A549 (cell line): ENCODE measurements at regions not wholly inside any gene's neighbourhood (a gene's known extent, or its start where the extent isn't known, plus 50 kb on each side); places are given as distances from the start of the nearest gene placed in this dataset.

ENCODE experiments used
- ATAC-seq, 2 experiments: fragments of 200-7000 bp in 1 of 2; fragments of >200 bp in 1 of 2; cut with Nextera tagmentation in 1 of 2; cut with Tn5 transposase in 1 of 2; 3 replicates each; pipeline versions ENCODE4 v1.8.0 to v1.9.1; 2018 to 2020; ENCODE audit warnings: mild to moderate bottlenecking in 1 of 2, moderate library complexity in 1 of 2
- CTCF ChIA-PET: fragments of 300-600 bp; sonication (Branson Sonifier 250); formaldehyde crosslinking; extraction: SDS; loops from one replicate; lab custom pipeline; 2021; ENCODE audit warnings: antibody characterized with exemption, inconsistent platforms; lab: Yijun Ruan, JAX
- POLR2A ChIA-PET: fragments of 350-600 bp; formaldehyde crosslinking; extraction: SDS; loops from one replicate; lab custom pipeline; 2021; ENCODE audit warnings: antibody characterized with exemption, inconsistent platforms; lab: Yijun Ruan, JAX
- DNase-seq, 2 experiments: peaks; one replicate each; pipeline versions ENCODE4 v3.0.0 to v3.0.0-alpha.2; 2011 to 2016; ENCODE audit warnings: low read depth in 1 of 2, low spot score in 1 of 2
- FAIRE-seq: peaks from 2 replicates; lab custom pipeline; 2011; peaks lifted over from hg19 to GRCh38; lab: Jason Lieb, UNC
- H3K27ac ChIP-seq, 2 experiments: fragments of >200 bp; sonication (Bioruptor Twin); formaldehyde crosslinking; 3 replicates each; pipeline ENCODE4 v1.5.1; 2016 to 2017
- H3K4me1 ChIP-seq: fragments of >200 bp; sonication (Bioruptor Twin); formaldehyde crosslinking; 3 replicates; pipeline ENCODE4 v1.6.1; 2016
- H3K4me2 ChIP-seq: fragments of >200 bp; sonication (Bioruptor Twin); formaldehyde crosslinking; 3 replicates; pipeline ENCODE4 v1.6.1; 2016
- H3K4me3 ChIP-seq: fragments of >200 bp; sonication (Bioruptor Twin); formaldehyde crosslinking; 3 replicates; pipeline ENCODE4 v1.5.1; 2016
- H3K9me3 ChIP-seq: fragments of >200 bp; sonication (Bioruptor Twin); formaldehyde crosslinking; 3 replicates; pipeline ENCODE4 v1.6.1; 2016
- BHLHE40 ChIP-seq: IDR thresholded peaks from 2 replicates; pipeline ENCODE4 v1.6.1; 2012; ENCODE audit warnings: low read depth, low read length, inconsistent platforms
- CBX2 ChIP-seq: fragments of 200-600 bp; sonication (generic); IDR thresholded peaks from 2 replicates; pipeline ENCODE4 v1.6.1; 2016; ENCODE audit warnings: low read depth, mild to moderate bottlenecking, borderline replicate concordance
- CBX8 ChIP-seq: fragments of 200-600 bp; sonication (generic); IDR thresholded peaks from 2 replicates; pipeline ENCODE4 v1.6.1; 2016
- CEBPB ChIP-seq, 2 experiments: fragments of >200 bp in 1 of 2; sonication (Bioruptor Twin) in 1 of 2; formaldehyde crosslinking in 1 of 2; IDR thresholded peaks; 2 replicates each; pipeline ENCODE4 v1.6.1; 2012 to 2016
- CHD2 ChIP-seq: fragments of 150-350 bp; IDR thresholded peaks from 2 replicates; pipeline ENCODE4 v1.6.1; 2014; ENCODE audit warnings: low read length; ENCODE audit not compliant: partially characterized antibody
- CHD4 ChIP-seq: fragments of 200-600 bp; sonication (generic); IDR thresholded peaks from 2 replicates; pipeline ENCODE4 v1.6.1; 2016; ENCODE audit warnings: antibody characterized with exemption, mild to moderate bottlenecking, borderline replicate concordance
- EHF ChIP-seq: fragments of 250-450 bp; sonication (Bioruptor Pico); IDR thresholded peaks from 2 replicates; pipeline ENCODE4 v1.5.0; 2020; ENCODE audit warnings: mild to moderate bottlenecking
- EP300 ChIP-seq, 2 experiments: fragments of >200 bp; sonication (Bioruptor Twin); formaldehyde crosslinking; IDR thresholded peaks; 2 replicates in 1 of 2; 3 replicates in 1 of 2; pipeline ENCODE4 v1.6.1; 2016 to 2017
- ESRRA ChIP-seq: fragments of 150-350 bp; IDR thresholded peaks from 2 replicates; pipeline ENCODE4 v1.6.1; 2014; ENCODE audit warnings: mild to moderate bottlenecking, low read length, borderline replicate concordance
- FOSB ChIP-seq: fragments of 250-450 bp; sonication (Bioruptor Pico); IDR thresholded peaks from 2 replicates; pipeline ENCODE4 v1.5.0; 2020; ENCODE audit warnings: mild to moderate bottlenecking, moderate library complexity
- FOSL2 ChIP-seq, 2 experiments: fragments of 450-650 bp in 1 of 2; fragments of >200 bp in 1 of 2; sonication (Bioruptor Twin) in 1 of 2; formaldehyde crosslinking; IDR thresholded peaks; 2 replicates each; pipeline versions ENCODE4 v1.5.0 to v1.6.1; 2016 to 2020; ENCODE audit warnings: mild to moderate bottlenecking in 1 of 2, moderate library complexity in 1 of 2
- GATA3 ChIP-seq: IDR thresholded peaks from 2 replicates; pipeline ENCODE4 v1.6.1; 2012; ENCODE audit warnings: borderline replicate concordance
- HDAC2 ChIP-seq: fragments of 200-600 bp; sonication (generic); IDR thresholded peaks from 2 replicates; pipeline ENCODE4 v1.6.1; 2016
- HOXA7 ChIP-seq: fragments of 250-450 bp; sonication (Bioruptor Pico); IDR thresholded peaks from 2 replicates; pipeline ENCODE4 v1.5.0; 2020; ENCODE audit warnings: mild to moderate bottlenecking, moderate library complexity
- HOXB13 ChIP-seq: fragments of 250-450 bp; sonication (Bioruptor Pico); IDR thresholded peaks from 2 replicates; pipeline ENCODE4 v1.5.0; 2020; ENCODE audit warnings: low read depth, mild to moderate bottlenecking, moderate library complexity
- JUN ChIP-seq, 2 experiments: fragments of >200 bp; sonication (Bioruptor Twin); formaldehyde crosslinking; IDR thresholded peaks; 2 replicates in 1 of 2; 3 replicates in 1 of 2; pipeline ENCODE4 v1.6.1; 2016 to 2017
- KDM1A ChIP-seq: fragments of 200-600 bp; sonication (generic); IDR thresholded peaks from 2 replicates; pipeline ENCODE4 v1.6.1; 2016; ENCODE audit warnings: low read depth, mild to moderate bottlenecking
- KDM5A ChIP-seq: fragments of 200-600 bp; sonication (generic); IDR thresholded peaks from 2 replicates; pipeline ENCODE4 v1.6.1; 2016; ENCODE audit warnings: antibody characterized with exemption, mild to moderate bottlenecking
- MAFK ChIP-seq: fragments of 450-650 bp; IDR thresholded peaks from 2 replicates; pipeline ENCODE4 v1.6.1; 2014; ENCODE audit not compliant: partially characterized antibody
- MAX ChIP-seq: IDR thresholded peaks from 2 replicates; pipeline ENCODE4 v1.6.1; 2012
- MAZ ChIP-seq: fragments of 150-350 bp; IDR thresholded peaks from 2 replicates; pipeline ENCODE4 v1.6.1; 2014; ENCODE audit warnings: antibody characterized with exemption, low read depth, low read length, borderline replicate concordance
- MYC ChIP-seq: IDR thresholded peaks from 2 replicates; pipeline ENCODE4 v1.6.1; 2012; ENCODE audit warnings: mild to moderate bottlenecking, inconsistent platforms, low read length, improper control_type of control experiment, borderline replicate concordance
- NR3C1 ChIP-seq: fragments of >200 bp; sonication (Bioruptor Twin); formaldehyde crosslinking; IDR thresholded peaks from 3 replicates; pipeline ENCODE4 v1.6.1; 2017
- PHF8 ChIP-seq: fragments of 200-600 bp; sonication (generic); IDR thresholded peaks from 2 replicates; pipeline ENCODE4 v1.6.1; 2016; ENCODE audit warnings: low read depth, mild to moderate bottlenecking, antibody characterized with exemption, moderate library complexity, borderline replicate concordance
- POLR2AphosphoS2 ChIP-seq: conservative IDR thresholded peaks from 2 replicates; pipeline ENCODE4 v1.6.1; 2012; ENCODE audit warnings: low read length, improper control_type of control experiment, inconsistent platforms
- RAD21 ChIP-seq, 2 experiments: fragments of >200 bp in 1 of 2; sonication (Bioruptor Twin) in 1 of 2; formaldehyde crosslinking in 1 of 2; IDR thresholded peaks in 1 of 2; conservative IDR thresholded peaks in 1 of 2; 2 replicates in 1 of 2; 3 replicates in 1 of 2; pipeline ENCODE4 v1.6.1; 2012 to 2018; ENCODE audit warnings: inconsistent platforms in 1 of 2
- RNF2 ChIP-seq: fragments of 200-600 bp; sonication (generic); IDR thresholded peaks from 2 replicates; pipeline ENCODE4 v1.6.1; 2016; ENCODE audit warnings: low read depth, mild to moderate bottlenecking, antibody characterized with exemption, moderate library complexity, borderline replicate concordance
- SMC3 ChIP-seq: fragments of >200 bp; sonication (Bioruptor Twin); formaldehyde crosslinking; IDR thresholded peaks from 3 replicates; pipeline ENCODE4 v1.6.1; 2018; ENCODE audit warnings: inconsistent platforms
- USF2 ChIP-seq: fragments of 450-650 bp; IDR thresholded peaks from 2 replicates; pipeline ENCODE4 v1.6.1; 2014; ENCODE audit warnings: antibody characterized with exemption
- ZC3H11A ChIP-seq: fragments of 450-650 bp; IDR thresholded peaks from 2 replicates; pipeline ENCODE4 v1.6.1; 2014; ENCODE audit warnings: antibody characterized with exemption, mild to moderate bottlenecking
- ZNF302 ChIP-seq: fragments of 250-450 bp; sonication (Bioruptor Pico); IDR thresholded peaks from 2 replicates; pipeline ENCODE4 v1.9.0; 2021; ENCODE audit warnings: inconsistent platforms, mild to moderate bottlenecking, moderate library complexity
- WGBS: methylation state at CpG from one replicate; pipeline ENCODE4 v1.1.6; 2017; ENCODE audit errors: missing lambda C conversion rate; 5-methylcytosine and 5-hydroxymethylcytosine counted together

DNA sequence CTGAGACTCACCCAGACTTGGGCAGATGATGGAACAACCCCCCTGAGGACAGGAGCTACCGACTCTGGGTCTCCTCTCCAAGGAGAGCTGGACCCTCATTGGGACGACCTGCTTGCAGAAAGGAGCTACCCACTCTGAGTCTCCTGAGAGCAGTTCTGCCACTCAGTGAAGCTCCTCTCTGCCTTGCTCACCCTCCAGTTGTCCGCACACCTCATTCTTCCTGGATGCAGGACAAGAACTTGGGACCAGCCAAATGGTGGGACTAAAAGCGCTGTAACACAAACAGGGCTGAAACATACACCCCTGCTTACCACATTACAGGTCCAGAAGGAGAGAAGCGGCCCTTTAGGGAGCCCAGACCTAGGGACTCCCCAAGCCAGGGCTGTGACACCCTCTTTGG, 124.9 kb upstream of the CCDC150 start:
- FAIRE-seq (no peak), ATAC-seq (peak in 1 of 2 experiments; percentile 34; a peak in 3 of 6 replicates), DNase-seq (no peak)
- peaks cover 11% of the 10 kb centered on the region; the same call in 2 of the 3 replicates for H3K4me1 ChIP-seq
- 62% methylated on average over 5 of the region's 5 CpGs for WGBS
- no peak overlapping the region for H3K4me3 ChIP-seq
- TF ChIP-seq USF2 (no peak), CEBPB (IDR thresholded peaks at IDR 0.05) (no peak), HDAC2 (no peak), RNF2 (no peak), MAX (no peak), CBX8 (no peak), MYC (no peak), CBX2 (no peak), HOXB13 (no peak), FOSL2 (IDR thresholded peaks at IDR 0.05) (no peak), FOSL2 (CRISPR knock-in tag; IDR thresholded peaks at IDR 0.05) (no peak), JUN (IDR thresholded peaks at IDR 0.05) (no peak), MAZ (no peak), EP300 (IDR thresholded peaks at IDR 0.05) (no peak), SMC3 (no peak), KDM5A (no peak)
- ChIA-PET CTCF (no interaction called here), POLR2A (no interaction called here)
- H3K27ac ChIP-seq = no peak overlapping the region
- H3K4me2 ChIP-seq = no peak overlapping the region
- H3K9me3 ChIP-seq = no peaks in the 10 kb centered on the region

DNA sequence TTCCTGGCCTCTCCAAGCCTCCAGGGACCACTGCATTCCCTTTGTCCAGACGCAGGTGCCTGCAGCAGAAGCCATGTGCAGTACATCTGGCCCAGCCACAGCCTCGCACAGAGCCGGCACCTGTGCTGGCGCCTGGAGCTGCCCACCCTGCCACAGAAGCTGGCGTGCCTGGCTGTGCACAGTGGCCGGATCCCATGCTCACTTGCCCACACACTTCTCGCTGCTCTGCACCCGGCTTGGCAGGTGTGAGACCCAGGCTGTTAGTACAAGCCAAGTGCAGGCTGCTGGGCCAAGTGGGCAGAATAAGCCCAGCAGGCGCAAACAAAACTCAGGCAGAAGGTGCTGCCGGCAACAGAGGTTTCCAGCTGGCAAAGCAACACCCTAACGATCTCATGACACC, 124.5 kb upstream of the CCDC150 start:
- DNase-seq = no peak
- H3K4me1 ChIP-seq = peaks cover 11% of the 10 kb centered on the region; the same call in 2 of the 3 replicates
- H3K27ac ChIP-seq = no peak overlapping the region
- no peak overlapping the region for H3K4me3 ChIP-seq
- ChIA-PET CTCF (no interaction called here), POLR2A (no interaction called here)
- WGBS = 71% methylated on average over 2 of the region's 11 CpGs
- H3K4me2 ChIP-seq = no peak overlapping the region
- no peak for TF ChIP-seq HOXA7
- TF ChIP-seq KDM1A = no peak
- no peak for TF ChIP-seq BHLHE40
- TF ChIP-seq EP300 (IDR thresholded peaks at IDR 0.05) = no peak
- no peak for TF ChIP-seq ESRRA
- no peak for TF ChIP-seq PHF8
- TF ChIP-seq EHF (CRISPR knock-in tag) = no peak
- TF ChIP-seq ZC3H11A = no peak
- no peak for TF ChIP-seq CBX2
- TF ChIP-seq ZNF302 (CRISPR knock-in tag) = no peak
- no peak for TF ChIP-seq NR3C1
- TF ChIP-seq MAFK = no peak
- TF ChIP-seq FOSB = no peak
- no peak for TF ChIP-seq RAD21 (conservative IDR thresholded peaks at IDR 0.05 in 1 of 2, IDR thresholded peaks at IDR 0.05 in 1 of 2)
- TF ChIP-seq GATA3 = no peak
- TF ChIP-seq CHD2 = no peak
- TF ChIP-seq CHD4 = no peak
- TF ChIP-seq POLR2AphosphoS2 = no peak
- no peak for FAIRE-seq
- no peaks in the 10 kb centered on the region for H3K9me3 ChIP-seq
- ATAC-seq = 0 out of 6 replicates have a peak, but pooled peaks of 1 of the 2 experiments have one; percentile 20
